Stimulated activated CD8-positive, alpha-beta memory T cell treated with anti-CD3 and anti-CD28 coated beads, Interleukin-15, amount 100 ng/mL, for 48 hours (primary cell): ENCODE measurements at regions not wholly inside any gene's neighbourhood (a gene's known extent, or its start where the extent isn't known, plus 50 kb on each side); places are given as distances from the start of the nearest gene placed in this dataset.

Experiments
- DNase-seq, 2 donors: peaks; one replicate each; pipeline ENCODE4 v3.0.0-alpha.2; 2020; ENCODE audit warnings: low read depth in 2 of 2

DNA sequence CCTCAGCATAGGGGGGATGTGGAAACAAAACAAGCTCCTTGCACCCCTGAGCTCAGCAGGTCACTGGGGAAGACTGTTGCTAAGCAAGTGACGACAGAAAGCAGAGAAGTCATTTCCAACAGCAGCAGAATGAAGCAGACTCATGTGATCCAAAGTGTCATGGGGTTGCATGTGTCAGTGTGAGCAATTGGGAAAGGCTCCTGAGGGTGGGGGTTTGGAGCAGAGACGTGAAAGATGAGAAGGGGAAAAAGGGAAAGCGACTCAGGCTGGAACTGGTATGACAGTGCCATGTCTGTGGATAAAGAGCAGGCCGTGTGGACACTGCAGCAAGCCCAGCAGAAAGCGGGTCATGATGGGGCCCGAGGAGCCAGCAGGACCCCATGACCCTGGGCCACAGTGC is 363.9 kb downstream of the PREX1 start:
- DNase-seq = no peak

GRCh38 chr20:48463096-48463720 is 364.6 kb downstream of the PREX1 start:
- DNase-seq = no peak

DNA sequence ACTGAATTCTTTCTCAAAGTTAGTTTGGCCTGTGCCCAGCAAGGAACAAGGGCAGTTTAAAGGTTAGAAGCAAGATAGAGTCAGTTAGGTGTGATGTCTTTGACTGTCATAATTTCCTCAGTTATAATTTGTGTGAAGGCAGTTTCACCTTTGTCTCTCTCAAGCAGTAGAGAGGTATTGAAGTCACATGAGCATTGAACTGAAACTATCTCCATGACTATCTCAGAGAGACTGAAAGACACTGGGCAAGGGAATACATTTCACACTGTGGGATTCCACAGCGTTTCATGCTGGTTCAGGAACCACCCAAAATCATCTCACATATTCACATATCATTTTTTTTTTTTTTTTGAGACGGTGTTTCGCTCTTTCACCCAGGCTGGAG is 366.1 kb downstream of the PREX1 start:
- DNase-seq = no peak

DNA sequence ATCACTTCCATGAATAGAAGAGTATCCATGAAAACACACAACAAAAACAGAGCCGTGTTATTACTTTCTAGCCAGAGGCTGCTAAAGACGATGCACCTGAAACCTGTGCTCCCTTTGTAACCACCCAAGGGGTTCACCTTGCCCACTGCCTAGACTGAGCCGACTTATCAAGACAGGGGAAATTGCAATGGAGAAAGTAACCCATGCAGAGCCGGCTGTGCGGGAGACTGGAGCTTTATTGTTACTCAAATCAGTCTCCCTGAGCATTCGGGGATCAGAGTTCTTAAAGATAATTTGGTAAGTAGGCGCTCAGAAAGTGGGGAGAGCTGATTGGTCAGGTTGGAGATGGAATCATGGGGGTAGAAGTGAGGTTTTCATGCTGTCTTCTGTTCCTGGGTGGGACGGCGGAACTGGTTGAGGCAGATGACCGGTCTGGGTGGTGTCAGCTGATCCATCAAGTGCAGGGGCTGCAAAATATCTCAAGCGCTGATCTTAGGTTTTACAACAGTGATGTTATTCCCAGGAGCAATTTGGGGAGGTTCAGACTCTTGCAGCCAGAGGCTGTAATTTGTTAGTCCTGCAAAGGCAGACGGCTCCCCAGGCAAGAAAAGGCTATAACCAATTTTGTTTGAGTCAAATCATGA is 366.6 kb downstream of the PREX1 start:
- no peak for DNase-seq

DNA sequence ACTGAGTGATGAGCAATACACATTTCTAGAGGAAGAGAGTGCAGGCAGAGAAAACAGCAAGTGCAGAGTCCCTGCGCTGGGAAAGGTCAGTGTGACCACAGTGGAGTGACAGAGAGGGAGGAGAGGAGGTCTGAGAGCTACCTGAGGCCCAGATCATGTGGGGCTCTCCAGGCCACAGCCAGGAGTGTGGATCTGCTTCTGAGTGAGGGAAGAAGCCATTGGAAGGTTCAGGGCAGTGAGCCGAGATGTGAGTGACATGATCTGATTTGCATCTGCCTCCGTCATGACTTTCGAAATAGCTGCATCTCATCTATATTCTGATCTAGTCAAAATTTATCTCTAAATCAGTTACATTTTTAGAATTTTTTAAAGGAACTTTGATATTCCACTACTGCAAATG is 367.1 kb downstream of the PREX1 start:
- DNase-seq = no peak

DNA sequence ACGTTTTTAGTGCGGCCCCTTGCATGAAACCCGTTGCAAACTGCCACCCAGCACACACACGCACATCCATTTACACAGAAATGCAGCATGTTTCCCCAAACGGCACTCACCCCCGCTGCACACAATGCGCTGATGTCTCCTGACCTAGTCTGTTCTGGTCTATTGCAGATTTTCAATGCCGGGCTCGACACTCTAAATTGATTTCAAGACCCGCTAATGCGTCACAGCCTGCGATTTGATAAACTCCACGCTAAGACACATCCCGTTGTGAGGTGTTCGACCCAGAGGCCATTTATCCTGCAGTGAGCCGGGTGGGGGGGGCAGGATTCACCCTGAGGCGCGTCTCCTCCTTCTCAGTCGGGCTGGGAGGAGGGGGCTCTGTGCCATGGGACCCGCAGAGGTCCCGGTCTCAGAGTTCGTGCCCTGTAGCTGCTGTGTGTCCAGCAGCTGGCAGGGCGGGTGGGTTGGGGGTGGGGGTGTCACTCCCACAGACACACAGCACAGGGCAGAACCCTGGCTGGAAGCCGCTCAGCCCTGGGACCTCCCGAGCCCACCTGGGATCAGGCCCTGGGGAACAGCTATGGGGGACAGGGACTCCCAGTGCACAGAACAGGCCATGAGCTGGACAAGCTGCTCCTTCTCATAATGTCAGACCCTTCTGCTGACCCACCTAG is 367.9 kb downstream of the PREX1 start:
- DNase-seq = no peak

DNA sequence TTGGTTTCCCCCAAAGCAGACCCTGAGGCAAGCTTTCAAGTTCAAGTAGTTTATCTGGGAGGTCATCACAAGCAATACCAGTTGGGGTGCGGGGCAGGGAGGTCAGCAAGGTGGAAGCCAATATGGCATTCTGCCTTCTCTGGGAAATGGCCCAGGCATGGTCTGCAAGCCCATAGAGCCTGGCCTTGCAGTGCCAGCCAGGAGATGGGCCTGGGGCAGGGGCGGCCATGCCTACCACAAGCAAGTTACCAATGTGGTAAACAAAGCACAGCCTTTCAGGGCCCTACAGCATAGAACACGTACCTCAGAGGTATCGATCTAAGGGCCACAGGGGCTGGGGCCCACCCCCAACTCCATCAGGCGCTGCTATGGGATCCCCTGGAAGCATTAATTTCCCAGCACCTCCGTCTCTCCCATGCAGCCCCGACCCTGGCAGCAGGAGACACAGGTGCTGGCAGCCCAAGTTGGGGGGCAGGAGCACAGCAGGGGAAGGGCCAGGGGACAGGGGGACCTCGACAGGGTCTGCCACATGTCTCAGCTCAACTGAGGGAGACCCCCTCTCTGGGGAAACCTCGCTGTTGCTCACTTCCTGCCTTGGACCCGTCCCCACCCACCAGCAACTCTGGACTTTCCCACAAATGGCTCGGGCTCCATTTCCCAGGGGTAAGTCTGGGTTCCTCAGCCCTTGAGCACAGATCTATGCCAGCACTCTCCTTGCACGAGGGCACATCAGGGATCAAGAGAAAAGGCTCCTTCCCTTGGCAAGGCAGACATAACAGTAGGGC is 369.0 kb downstream of the PREX1 start:
- DNase-seq = no peak

- no peak for DNase-seq
Measured at GRCh38 chr20:48458003-48458377, 369.8 kb downstream of the PREX1 start.

- DNase-seq = no peak
Measured at GRCh38 chr20:48457193-48458002, 370.4 kb downstream of the PREX1 start.

- no peak for DNase-seq
Measured at GRCh38 chr20:48456366-48457192, 371.2 kb downstream of the PREX1 start.

- DNase-seq = no peak
Measured at GRCh38 chr20:48455651-48456365, 372.0 kb downstream of the PREX1 start.

- DNase-seq = no peak
Measured at GRCh38 chr20:48454671-48455490, 372.9 kb downstream of the PREX1 start.

DNA sequence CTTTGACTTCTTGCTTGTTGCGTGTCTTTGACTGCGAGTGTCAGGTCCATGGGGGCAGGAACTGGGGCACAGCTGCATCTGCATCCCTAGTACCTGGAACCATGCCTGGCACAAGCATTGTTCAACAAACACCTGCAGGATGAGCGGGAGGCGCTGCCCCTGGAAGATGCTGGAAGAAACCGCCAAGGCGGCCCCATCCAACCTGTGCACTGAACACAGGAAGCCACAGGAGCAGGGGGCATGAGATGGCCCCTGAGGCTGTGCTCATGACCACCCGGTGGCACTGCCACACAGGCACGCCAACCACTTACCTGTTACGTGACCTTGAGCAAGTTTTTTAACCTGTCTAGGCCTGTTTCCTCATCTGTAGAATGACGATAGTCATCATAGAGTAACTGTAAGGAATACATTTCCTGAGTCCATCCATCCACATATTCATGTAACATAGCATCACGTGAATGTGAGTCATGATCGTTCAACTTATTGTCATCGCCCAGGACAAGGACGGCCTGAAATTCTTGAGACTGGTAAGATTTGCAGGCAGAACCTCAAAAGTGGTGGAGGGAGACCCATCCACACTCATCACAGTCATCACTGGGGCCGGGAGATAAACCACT is 374.2 kb downstream of the PREX1 start:
- DNase-seq = no peak

GRCh38 chr20:48451401-48451800 is 376.4 kb downstream of the PREX1 start:
- DNase-seq = no peak

DNA sequence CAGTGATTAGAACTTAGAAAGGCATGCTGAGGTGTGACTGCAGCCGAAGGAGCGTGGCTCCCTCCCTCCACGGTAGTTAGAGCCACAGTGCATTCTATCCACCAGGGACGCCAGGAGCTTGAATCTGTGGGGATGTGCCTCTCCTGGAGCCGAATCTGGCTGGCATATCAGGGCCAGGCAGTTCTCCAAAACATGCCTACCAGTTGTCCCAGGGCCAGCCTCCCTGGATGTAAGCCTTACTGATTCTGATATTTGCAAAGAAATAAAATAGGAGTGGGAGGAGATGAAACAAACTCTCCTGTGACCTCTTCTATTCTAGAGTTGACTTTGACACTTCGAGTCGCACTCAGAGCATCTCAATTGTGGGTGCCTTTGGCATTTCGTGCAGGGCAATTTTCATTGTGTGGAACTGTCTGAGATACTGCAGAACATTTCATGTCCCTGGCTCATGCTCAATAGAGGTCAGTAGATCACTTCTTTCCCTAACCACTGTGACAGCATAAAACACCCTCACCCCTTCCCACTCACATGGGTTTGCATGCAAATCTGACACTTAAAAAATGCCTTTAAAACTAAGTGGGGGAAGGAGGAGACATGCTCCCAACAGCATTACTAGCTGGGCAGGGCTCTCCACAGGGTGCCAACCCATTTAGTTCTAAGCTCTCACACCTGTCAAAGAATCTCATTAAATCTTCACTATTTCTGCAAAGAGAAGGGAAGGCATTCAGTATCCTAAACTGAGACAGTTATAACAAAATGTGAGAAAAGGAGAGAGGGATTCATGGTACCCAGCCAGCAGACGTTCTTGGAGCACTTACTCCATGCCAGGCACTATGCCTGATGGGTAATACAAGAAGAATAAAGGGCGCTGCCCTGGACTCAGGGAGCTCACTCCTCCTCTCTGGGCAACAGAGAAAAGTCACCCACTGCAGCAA is 378.9 kb downstream of the PREX1 start:
- no peak for DNase-seq

GRCh38 chr20:48447456-48447855 is 380.3 kb downstream of the PREX1 start:
- DNase-seq = no peak

- no peak for DNase-seq
Measured at GRCh38 chr20:48445827-48446226, 382.0 kb downstream of the PREX1 start.

DNA sequence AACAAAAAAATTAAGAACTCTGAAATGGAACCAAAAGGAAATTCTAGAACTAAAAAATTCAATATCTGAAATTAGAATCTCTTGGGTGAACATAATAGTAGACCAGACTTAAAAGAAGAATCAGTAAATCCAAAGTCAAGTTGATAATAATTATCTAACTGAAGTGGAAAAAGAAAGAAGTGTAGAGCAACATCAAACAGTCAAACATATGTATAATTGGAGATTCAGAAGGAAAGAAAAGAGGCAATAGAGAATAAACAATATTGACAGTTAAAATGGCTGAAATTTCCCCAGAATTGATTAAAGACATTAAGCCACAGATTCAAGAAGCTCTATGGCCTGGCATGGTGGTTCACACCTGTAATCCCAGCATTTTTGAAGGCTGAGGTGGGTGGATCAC is 383.6 kb downstream of the PREX1 start:
- no peak for DNase-seq
